AG04449 (cell line): ENCODE measurements at regions not wholly inside any gene's neighbourhood (a gene's known extent, or its start where the extent isn't known, plus 50 kb on each side); places are given as distances from the start of the nearest gene placed in this dataset.
"Not testable (repeated sequence)": the region's sequence is repeated elsewhere in the genome, so short reads cannot be mapped to it uniquely, and the experiment has no call there.

Experiments
- CTCF ChIA-PET: fragments of 350-600 bp; formaldehyde crosslinking; extraction: SDS; loops from one replicate; lab custom pipeline; 2021; ENCODE audit warnings: antibody characterized with exemption; lab: Yijun Ruan, JAX
- POLR2A ChIA-PET: fragments of 400-600, 350-600 bp; formaldehyde crosslinking; extraction: SDS; loops from one replicate; lab custom pipeline; 2020; ENCODE audit warnings: antibody characterized with exemption, inconsistent platforms; lab: Yijun Ruan, JAX
- DNase-seq: peaks from one replicate; pipeline ENCODE4 v3.0.0-alpha.2; 2010; ENCODE audit warnings: low read depth, low spot score
- H3K4me3 ChIP-seq: 2 replicates; pipeline ENCODE4 v1.5.1; 2011; ENCODE audit warnings: low read depth, mild to moderate bottlenecking, control low read depth, low read length
- TF ChIP-seq, protein P1 (sequence below): IDR thresholded peaks from one replicate; pipeline ENCODE4 v1.5.1; 2011; ENCODE audit warnings: mild to moderate bottlenecking, moderate library complexity, low read length, control low read depth, inconsistent platforms; ENCODE audit not compliant: insufficient read depth; ENCODE audit errors: missing control alignments

DNA sequence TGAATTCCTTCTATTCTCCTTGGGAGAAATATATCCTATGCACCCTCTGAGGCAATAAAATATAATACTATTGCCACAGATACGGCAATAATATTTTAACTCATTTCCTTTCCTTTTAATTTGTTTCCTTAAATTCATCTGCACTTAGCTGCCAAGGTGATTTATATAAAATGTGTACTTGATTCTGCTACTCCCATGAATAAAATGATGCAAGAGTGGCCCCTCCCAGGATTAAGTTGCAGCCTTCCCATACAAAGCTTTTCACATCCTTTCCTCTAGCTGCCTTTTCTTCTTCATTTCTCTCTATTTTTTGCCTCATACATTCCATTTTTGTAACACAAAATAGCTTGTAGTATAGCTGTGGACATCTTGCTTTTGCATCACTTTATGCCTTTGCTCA lies 464.1 kb upstream of the ZEB2 start:
- no peak overlapping the region for H3K4me3 ChIP-seq
- ChIA-PET CTCF (no interaction called here), POLR2A (no interaction called here)
- TF ChIP-seq, protein P1, sequence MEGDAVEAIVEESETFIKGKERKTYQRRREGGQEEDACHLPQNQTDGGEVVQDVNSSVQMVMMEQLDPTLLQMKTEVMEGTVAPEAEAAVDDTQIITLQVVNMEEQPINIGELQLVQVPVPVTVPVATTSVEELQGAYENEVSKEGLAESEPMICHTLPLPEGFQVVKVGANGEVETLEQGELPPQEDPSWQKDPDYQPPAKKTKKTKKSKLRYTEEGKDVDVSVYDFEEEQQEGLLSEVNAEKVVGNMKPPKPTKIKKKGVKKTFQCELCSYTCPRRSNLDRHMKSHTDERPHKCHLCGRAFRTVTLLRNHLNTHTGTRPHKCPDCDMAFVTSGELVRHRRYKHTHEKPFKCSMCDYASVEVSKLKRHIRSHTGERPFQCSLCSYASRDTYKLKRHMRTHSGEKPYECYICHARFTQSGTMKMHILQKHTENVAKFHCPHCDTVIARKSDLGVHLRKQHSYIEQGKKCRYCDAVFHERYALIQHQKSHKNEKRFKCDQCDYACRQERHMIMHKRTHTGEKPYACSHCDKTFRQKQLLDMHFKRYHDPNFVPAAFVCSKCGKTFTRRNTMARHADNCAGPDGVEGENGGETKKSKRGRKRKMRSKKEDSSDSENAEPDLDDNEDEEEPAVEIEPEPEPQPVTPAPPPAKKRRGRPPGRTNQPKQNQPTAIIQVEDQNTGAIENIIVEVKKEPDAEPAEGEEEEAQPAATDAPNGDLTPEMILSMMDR, result no peak
- DNase-seq, result no peak

DNA sequence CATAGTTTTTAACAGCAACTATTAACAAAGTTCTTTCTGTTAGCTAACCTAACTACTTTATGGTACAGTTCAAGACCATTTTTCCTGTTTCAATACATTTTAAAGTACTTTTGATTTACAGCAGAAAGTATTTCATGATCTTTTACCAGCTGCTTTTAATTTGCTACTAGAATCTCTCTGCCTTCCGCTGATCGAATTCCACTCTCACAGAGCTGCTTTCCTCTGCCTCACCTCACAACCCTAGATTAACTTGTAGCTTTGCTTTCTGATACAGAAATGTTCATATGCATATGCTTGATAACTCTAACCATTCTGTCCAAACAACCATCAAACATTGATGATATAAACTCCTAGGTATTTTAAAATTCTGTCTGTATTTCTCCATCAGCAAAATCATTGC lies 463.2 kb upstream of the ZEB2 start:
- CTCF ChIA-PET, result no interaction called here
- DNase-seq, result no peak

DNA sequence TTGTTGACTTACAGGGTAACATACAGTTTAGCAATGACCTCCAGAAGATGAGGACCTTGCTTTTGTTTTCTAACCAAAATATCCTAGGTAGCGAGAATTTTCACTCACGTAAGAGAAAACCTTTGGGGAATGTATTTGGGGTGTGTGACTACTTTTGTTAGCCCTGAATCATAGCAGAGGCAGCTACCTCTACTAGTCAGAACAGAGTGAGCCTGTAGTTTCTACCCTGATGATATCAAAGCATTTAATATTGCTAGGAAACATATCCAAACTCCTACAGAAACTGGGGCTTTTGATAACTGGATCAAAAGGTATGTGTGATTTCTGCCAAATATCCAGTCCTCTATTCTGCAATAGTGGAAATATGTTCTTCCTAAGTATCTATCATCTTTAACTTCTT lies 462.6 kb upstream of the ZEB2 start:
- H3K4me3 ChIP-seq, result no peak overlapping the region
- POLR2A ChIA-PET, result no interaction called here
- TF ChIP-seq, protein P1, result no peak
- CTCF ChIA-PET, result no interaction called here
- no peak for DNase-seq

More for the DNA sequence above, 463.2 kb upstream of the ZEB2 start:
- POLR2A ChIA-PET, result no interaction called here
- H3K4me3 ChIP-seq, result no peak overlapping the region
- TF ChIP-seq, protein P1, result no peak

DNA sequence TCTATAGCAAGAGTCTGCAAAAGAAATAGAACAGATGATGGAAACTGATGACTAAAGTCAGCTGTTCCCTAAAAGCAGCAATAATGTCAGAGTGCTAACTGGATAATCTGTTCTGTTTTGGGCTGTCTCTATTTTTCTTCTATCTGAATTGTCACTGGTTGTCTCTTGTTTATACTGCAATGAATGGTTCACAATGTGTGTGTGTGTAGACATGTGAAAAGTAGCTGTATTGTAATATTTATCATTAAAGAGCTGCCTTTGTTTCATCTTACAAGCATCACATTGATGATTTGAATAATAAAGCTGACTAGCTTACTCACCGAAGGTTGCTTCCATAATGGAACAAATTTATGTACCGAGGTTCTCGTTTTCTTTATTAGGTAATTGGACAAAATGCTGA lies 456.0 kb upstream of the ZEB2 start:
- TF ChIP-seq, protein P1, result no peak
- DNase-seq, result no peak
- ChIA-PET CTCF (interaction anchor here (1.0 kb wide), 1 partner anchor 11 kb away, joined by 3 read pairs; no protein-coding TSS in a partner anchor), POLR2A (no interaction called here)
- no peak overlapping the region for H3K4me3 ChIP-seq

DNA sequence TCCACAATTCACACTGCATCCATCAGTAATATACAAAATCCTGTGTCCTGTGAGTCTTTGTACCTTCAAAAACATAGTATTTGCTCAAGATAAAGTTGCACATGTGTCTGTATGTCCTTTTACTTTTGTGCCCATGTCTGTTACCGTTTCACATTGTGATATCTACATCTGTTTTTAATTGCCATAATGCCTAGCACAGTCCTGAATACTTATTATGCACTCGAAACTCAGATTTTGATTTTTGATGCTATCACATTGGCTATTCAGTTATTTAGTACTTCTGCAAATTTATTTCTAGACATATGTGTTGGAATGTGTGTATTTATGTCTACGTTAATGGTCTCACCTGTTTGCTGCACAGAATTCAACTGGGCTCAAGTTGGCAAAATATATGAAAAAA lies 452.8 kb upstream of the ZEB2 start:
- TF ChIP-seq, protein P1, result no peak
- DNase-seq, result no peak
- ChIA-PET CTCF (interaction anchor here (1.4 kb wide), 1 partner anchor 13 kb away, joined by 3 read pairs; no protein-coding TSS in a partner anchor), POLR2A (no interaction called here)
- no peak overlapping the region for H3K4me3 ChIP-seq

DNA sequence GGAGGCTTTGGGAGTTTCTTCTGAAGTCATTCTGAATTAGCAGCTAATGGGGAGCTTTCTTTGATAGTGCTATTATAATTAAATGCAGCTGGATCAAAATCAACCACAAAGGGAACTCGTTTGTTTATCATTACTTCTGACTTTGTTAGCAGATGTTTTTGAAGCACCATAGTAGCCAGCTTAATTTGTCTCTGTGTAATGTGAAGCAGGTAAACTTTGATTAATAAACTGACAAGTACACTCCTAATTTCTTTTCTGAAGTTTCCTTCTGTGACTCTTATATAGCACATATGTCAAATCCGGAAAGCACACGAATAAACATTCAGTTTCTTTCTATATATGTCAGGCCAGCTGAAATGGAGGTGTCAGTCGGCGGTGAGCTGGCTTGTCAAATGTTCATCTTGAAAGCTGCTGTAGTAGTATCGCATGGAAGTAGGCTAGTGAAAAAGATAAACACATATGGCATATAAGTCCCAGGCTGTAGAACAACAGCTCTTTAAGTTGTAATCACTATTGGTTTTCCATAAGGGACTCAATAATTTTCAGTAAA lies 451.9 kb upstream of the ZEB2 start:
- no peak overlapping the region for H3K4me3 ChIP-seq
- no peak for DNase-seq
- POLR2A ChIA-PET, result no interaction called here
- TF ChIP-seq, protein P1, result no peak
- CTCF ChIA-PET, result no interaction called here

DNA sequence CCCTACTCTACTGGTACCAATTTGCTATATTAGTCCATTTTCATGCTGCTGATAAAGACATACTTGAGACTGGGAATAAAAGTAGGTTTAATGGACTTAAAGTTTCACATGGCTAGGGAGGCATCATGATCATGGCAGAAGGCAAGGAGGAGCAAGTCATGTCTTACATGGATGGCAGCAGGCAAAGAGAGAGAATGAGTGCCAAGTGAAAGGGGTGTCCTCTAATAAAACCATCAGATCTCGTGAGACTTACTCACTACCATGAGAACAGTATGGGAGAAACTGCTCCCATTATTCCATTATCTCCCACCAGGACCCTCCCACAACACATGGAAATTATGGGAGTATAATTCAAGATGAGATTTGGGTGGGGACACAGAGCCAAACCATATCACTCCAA lies 450.5 kb upstream of the ZEB2 start:
- H3K4me3 ChIP-seq, POLR2A ChIA-PET, DNase-seq, CTCF ChIA-PET: not testable (repeated sequence)

DNA sequence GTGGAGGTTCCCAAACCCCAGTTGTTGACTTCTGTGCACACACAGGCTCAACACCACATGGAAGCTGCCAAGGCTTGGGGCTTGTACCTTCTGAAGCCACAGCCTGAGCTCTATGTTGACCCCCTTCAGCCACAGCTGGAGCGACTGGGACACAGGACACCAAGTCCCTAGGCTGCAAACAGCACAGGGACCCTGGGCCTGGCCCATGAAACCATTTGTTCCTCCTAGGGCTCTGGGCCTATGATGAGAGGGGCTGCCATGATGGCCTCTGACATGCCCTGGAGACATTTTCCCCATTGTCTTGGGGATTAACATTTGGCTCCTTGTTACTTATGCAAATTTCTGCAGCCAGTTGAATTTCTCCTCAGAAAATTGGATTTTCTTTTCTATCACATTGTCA lies 449.6 kb upstream of the ZEB2 start:
- POLR2A ChIA-PET, CTCF ChIA-PET, H3K4me3 ChIP-seq, DNase-seq: not testable (repeated sequence)
